Tongue (tissue), 1 donor: ENCODE measurements at regions not wholly inside any gene's neighbourhood (a gene's known extent, or its start where the extent isn't known, plus 50 kb on each side); places are given as distances from the start of the nearest gene placed in this dataset.

Experiments used
- DNase-seq: peaks from one replicate; pipeline ENCODE4 v3.0.0-alpha.2; 2015

- DNase-seq = no peak
These were observed 1292.6 kb downstream of the SI start for GRCh38 chr3:163785693-163786092.

GRCh38 chr3:163779396-163780344, 1298.6 kb downstream of the SI start:
- no peak for DNase-seq

GRCh38 chr3:163776743-163777142, 1301.6 kb downstream of the SI start:
- no peak for DNase-seq

GRCh38 chr3:163773136-163773535, 1305.2 kb downstream of the SI start:
- DNase-seq = no peak

GRCh38 chr3:163768048-163768447, 1310.2 kb downstream of the SI start:
- DNase-seq = no peak

GRCh38 chr3:163766112-163766511, 1312.2 kb downstream of the SI start:
- DNase-seq = no peak

GRCh38 chr3:163753033-163753432, 1325.3 kb downstream of the SI start:
- DNase-seq = no peak

- no peak for DNase-seq
These were observed 1333.1 kb downstream of the SI start for GRCh38 chr3:163745204-163745603.

GRCh38 chr3:163735394-163735793, 1342.9 kb downstream of the SI start:
- DNase-seq = no peak

GRCh38 chr3:163730684-163731083, 1347.6 kb downstream of the SI start:
- no peak for DNase-seq

GRCh38 chr3:163726125-163726524, 1352.2 kb downstream of the SI start:
- DNase-seq = no peak

- DNase-seq = no peak
These were observed 1355.9 kb downstream of the SI start for GRCh38 chr3:163722405-163722804.

GRCh38 chr3:163721596-163721995, 1356.7 kb downstream of the SI start:
- no peak for DNase-seq

GRCh38 chr3:163717377-163717776, 1360.9 kb downstream of the SI start:
- no peak for DNase-seq

GRCh38 chr3:163708428-163708827, 1369.9 kb downstream of the SI start:
- DNase-seq = no peak

- no peak for DNase-seq
These were observed 1370.6 kb downstream of the SI start for GRCh38 chr3:163707659-163708058.

GRCh38 chr3:163698221-163698620, 1380.1 kb downstream of the SI start:
- peak; percentile 1 for DNase-seq

GRCh38 chr3:163692494-163692893, 1385.8 kb downstream of the SI start:
- DNase-seq = no peak

GRCh38 chr3:163684651-163685050, 1393.6 kb downstream of the SI start:
- no peak for DNase-seq

- DNase-seq = no peak
These were observed 1405.3 kb downstream of the SI start for GRCh38 chr3:163672954-163673353.

GRCh38 chr3:163671201-163671600, 1407.1 kb downstream of the SI start:
- DNase-seq = no peak

GRCh38 chr3:163664466-163664865, 1413.8 kb downstream of the SI start:
- no peak for DNase-seq

- no peak for DNase-seq
These were observed 1421.2 kb downstream of the SI start for GRCh38 chr3:163657088-163657487.

- no peak for DNase-seq
These were observed 1423.3 kb downstream of the SI start for GRCh38 chr3:163655021-163655420.
